Sciatic nerve (tissue), 2 donors: ENCODE measurements at regions not wholly inside any gene's neighbourhood (a gene's known extent, or its start where the extent isn't known, plus 50 kb on each side); places are given as distances from the start of the nearest gene placed in this dataset.
"Not testable (repeated sequence)": the region's sequence is repeated elsewhere in the genome, so short reads cannot be mapped to it uniquely, and the experiment has no call there.

Experiments used
- ATAC-seq: fragments of 200-7000 bp; cut with Tn5 transposase; one replicate; pipeline ENCODE4 v1.9.1; 2020; ENCODE audit warnings: mild to moderate bottlenecking, moderate library complexity
- DNase-seq: peaks from one replicate; pipeline ENCODE4 v3.0.0-alpha.2; 2020; ENCODE audit warnings: low spot score
- intact Hi-C: fragments of 100-400 bp; cut with DNase I; formaldehyde crosslinking; loops from one replicate; pipeline ENCODE4 v1.14.2; 2022
- donor health status: DM: no; HTN: no; CAD: no.
- donor health status: DM: no; HTN: no; CAD: no.

GRCh38 chr21:18548249-18548648 lies 144.7 kb upstream of the TMPRSS15 start:
- intact Hi-C loops = no loop called here
- DNase-seq (no peak), ATAC-seq (no peak)

GRCh38 chr21:18549214-18549905 lies 145.8 kb upstream of the TMPRSS15 start:
- DNase-seq = no peak
- no peak for ATAC-seq
- intact Hi-C loops = no loop called here

GRCh38 chr21:18550361-18550760 lies 146.8 kb upstream of the TMPRSS15 start:
- DNase-seq (no peak), ATAC-seq (no peak)
- intact Hi-C loops = no loop called here

- ATAC-seq (no peak), DNase-seq (no peak)
- intact Hi-C loops = no loop called here
Measured at GRCh38 chr21:18553786-18554185, 150.2 kb upstream of the TMPRSS15 start.

GRCh38 chr21:18567770-18568169 lies 164.2 kb upstream of the TMPRSS15 start:
- ATAC-seq, DNase-seq, intact Hi-C loops: not testable (repeated sequence)

GRCh38 chr21:18588001-18588662 lies 184.5 kb upstream of the TMPRSS15 start:
- intact Hi-C loops = no loop called here
- ATAC-seq = no peak
- DNase-seq = no peak

GRCh38 chr21:18601146-18601545 lies 197.6 kb upstream of the TMPRSS15 start:
- DNase-seq = no peak
- ATAC-seq = no peak
- intact Hi-C loops = no loop called here

GRCh38 chr21:18602711-18603110 lies 199.1 kb upstream of the TMPRSS15 start:
- no peak for DNase-seq
- intact Hi-C loops = no loop called here
- no peak for ATAC-seq

- intact Hi-C loops = no loop called here
- DNase-seq = no peak
- ATAC-seq = no peak
Measured at GRCh38 chr21:18603261-18603660, 199.7 kb upstream of the TMPRSS15 start.

GRCh38 chr21:18603980-18604379 lies 200.4 kb upstream of the TMPRSS15 start:
- no peak for ATAC-seq
- DNase-seq = no peak
- intact Hi-C loops = no loop called here

- intact Hi-C loops = no loop called here
- no peak for ATAC-seq
- DNase-seq = no peak
Measured at GRCh38 chr21:18608226-18608625, 204.6 kb upstream of the TMPRSS15 start.

GRCh38 chr21:18614303-18614702 lies 210.7 kb upstream of the TMPRSS15 start:
- ATAC-seq (no peak), DNase-seq (no peak)
- intact Hi-C loops = no loop called here

- DNase-seq (no peak), ATAC-seq (no peak)
- intact Hi-C loops = no loop called here
Measured at GRCh38 chr21:18617291-18617690, 213.7 kb upstream of the TMPRSS15 start.

GRCh38 chr21:18620436-18620835 lies 216.9 kb upstream of the TMPRSS15 start:
- ATAC-seq (no peak), DNase-seq (no peak)
- intact Hi-C loops = no loop called here

- no peak for ATAC-seq
- no peak for DNase-seq
- intact Hi-C loops = no loop called here
Measured at GRCh38 chr21:18622383-18622782, 218.8 kb upstream of the TMPRSS15 start.

GRCh38 chr21:18630446-18630845 lies 226.9 kb upstream of the TMPRSS15 start:
- ATAC-seq (no peak), DNase-seq (no peak)
- intact Hi-C loops = no loop called here

- no peak for DNase-seq
- intact Hi-C loops = no loop called here
- ATAC-seq = no peak
Measured at GRCh38 chr21:18636897-18637296, 233.3 kb upstream of the TMPRSS15 start.

- intact Hi-C loops = no loop called here
- DNase-seq = no peak
- no peak for ATAC-seq
Measured at GRCh38 chr21:18646116-18646515, 242.5 kb upstream of the TMPRSS15 start.

- intact Hi-C loops = no loop called here
- ATAC-seq (no peak), DNase-seq (no peak)
Measured at GRCh38 chr21:18655931-18656330, 252.3 kb upstream of the TMPRSS15 start.

GRCh38 chr21:18661842-18662241 lies 258.3 kb upstream of the TMPRSS15 start:
- DNase-seq (no peak), ATAC-seq (no peak)
- intact Hi-C loops = no loop called here

GRCh38 chr21:18663663-18664062 lies 260.1 kb upstream of the TMPRSS15 start:
- intact Hi-C loops = no loop called here
- ATAC-seq (no peak), DNase-seq (no peak)
